Amniotic epithelial cell (primary cell): ENCODE measurements at regions not wholly inside any gene's neighbourhood (a gene's known extent, or its start where the extent isn't known, plus 50 kb on each side); places are given as distances from the start of the nearest gene placed in this dataset.
"Not testable (repeated sequence)": the region's sequence is repeated elsewhere in the genome, so short reads cannot be mapped to it uniquely, and the experiment has no call there.

Source experiments
- DNase-seq: peaks from one replicate; pipeline ENCODE4 v3.0.0-alpha.2; 2010; ENCODE audit warnings: low read depth

- DNase-seq: no peak
Measured at GRCh38 chr11:42841556-42841955, 470.2 kb upstream of the API5 start.

- no peak for DNase-seq
Measured at GRCh38 chr11:42849362-42849761, 462.4 kb upstream of the API5 start.

GRCh38 chr11:42857344-42857743 is 454.5 kb upstream of the API5 start:
- no peak for DNase-seq

- no peak for DNase-seq
Measured at GRCh38 chr11:42870480-42870879, 441.3 kb upstream of the API5 start.

- DNase-seq: not testable (repeated sequence)
Measured at GRCh38 chr11:42873800-42874405, 437.9 kb upstream of the API5 start.

GRCh38 chr11:42881335-42881734 is 430.5 kb upstream of the API5 start:
- not testable (repeated sequence) for DNase-seq

GRCh38 chr11:42890773-42891172 is 421.0 kb upstream of the API5 start:
- no peak for DNase-seq

GRCh38 chr11:42901084-42901483 is 410.7 kb upstream of the API5 start:
- DNase-seq: no peak

- DNase-seq: no peak
Measured at GRCh38 chr11:42906226-42906625, 405.6 kb upstream of the API5 start.

- no peak for DNase-seq
Measured at GRCh38 chr11:42913731-42914130, 398.1 kb upstream of the API5 start.

- DNase-seq: no peak
Measured at GRCh38 chr11:42923651-42924050, 388.1 kb upstream of the API5 start.

GRCh38 chr11:42925916-42926315 is 385.9 kb upstream of the API5 start:
- DNase-seq: no peak

- no peak for DNase-seq
Measured at GRCh38 chr11:42947405-42947804, 364.4 kb upstream of the API5 start.

- DNase-seq: not testable (repeated sequence)
Measured at GRCh38 chr11:42949738-42950376, 361.9 kb upstream of the API5 start.

GRCh38 chr11:42951266-42951665 is 360.5 kb upstream of the API5 start:
- DNase-seq: no peak

- no peak for DNase-seq
Measured at GRCh38 chr11:42957831-42958230, 354.0 kb upstream of the API5 start.

- DNase-seq: no peak
Measured at GRCh38 chr11:42958635-42959034, 353.2 kb upstream of the API5 start.

GRCh38 chr11:42960521-42961088 is 351.2 kb upstream of the API5 start:
- no peak for DNase-seq

- DNase-seq: no peak
Measured at GRCh38 chr11:42967653-42968052, 344.1 kb upstream of the API5 start.

- no peak for DNase-seq
Measured at GRCh38 chr11:42972741-42973140, 339.1 kb upstream of the API5 start.

- no peak for DNase-seq
Measured at GRCh38 chr11:42974510-42975179, 337.2 kb upstream of the API5 start.

GRCh38 chr11:42975180-42975529 is 336.6 kb upstream of the API5 start:
- DNase-seq: no peak

GRCh38 chr11:42976636-42977217 is 335.1 kb upstream of the API5 start:
- no peak for DNase-seq
